PFSK-1 (cell line): ENCODE measurements at regions not wholly inside any gene's neighbourhood (a gene's known extent, or its start where the extent isn't known, plus 50 kb on each side); places are given as distances from the start of the nearest gene placed in this dataset.

ENCODE experiments used
- FOXP2 ChIP-seq: optimal IDR thresholded peaks from 2 replicates; pipeline ENCODE3; 2011; ENCODE audit warnings: borderline replicate concordance, control low read depth, inconsistent platforms; ENCODE audit not compliant: insufficient read depth; ENCODE audit errors: extremely low read length, extremely low read depth
- POLR2AphosphoS5 ChIP-seq: IDR thresholded peaks from 2 replicates; pipeline ENCODE4 v1.6.1; 2012; ENCODE audit warnings: low read depth, mild to moderate bottlenecking, control low read depth, low read length, moderate library complexity
- REST ChIP-seq, 2 experiments: IDR thresholded peaks; 2 replicates each; pipeline versions ENCODE4 v1.6.1 to v1.8.0; 2011 to 2012; ENCODE audit warnings: low read depth in 2 of 2, low read length in 2 of 2, control low read depth in 1 of 2, inconsistent platforms in 1 of 2, mild to moderate bottlenecking in 1 of 2, moderate library complexity in 1 of 2; ENCODE audit not compliant: insufficient read depth in 1 of 2
- SIN3A ChIP-seq: IDR thresholded peaks from 2 replicates; pipeline ENCODE4 v1.6.1; 2012; ENCODE audit warnings: mild to moderate bottlenecking, low read length, moderate library complexity, borderline replicate concordance; ENCODE audit not compliant: insufficient read depth
- TAF1 ChIP-seq: IDR thresholded peaks from 2 replicates; pipeline ENCODE4 v1.6.1; 2012; ENCODE audit warnings: low read length, control low read depth, borderline replicate concordance; ENCODE audit not compliant: insufficient read depth

GRCh38 chr7:106466867-106467266, 182.1 kb upstream of the NAMPT start:
- TF ChIP-seq SIN3A (no peak), TAF1 (no peak), POLR2AphosphoS5 (no peak), FOXP2 (no peak), REST (IDR thresholded peaks at IDR 0.05; ENCODE audit: insufficient read depth in 1 of 2, low read depth in 2 of 2, low read length in 2 of 2) (no peak)

- TF ChIP-seq POLR2AphosphoS5 (no peak), REST (IDR thresholded peaks at IDR 0.05; ENCODE audit: insufficient read depth in 1 of 2, low read depth in 2 of 2, low read length in 2 of 2) (no peak), SIN3A (no peak), FOXP2 (no peak), TAF1 (no peak)
These were observed 181.1 kb upstream of the NAMPT start for GRCh38 chr7:106465704-106466468.

GRCh38 chr7:106464651-106465050, 179.9 kb upstream of the NAMPT start:
- TF ChIP-seq FOXP2 (no peak), REST (IDR thresholded peaks at IDR 0.05; ENCODE audit: insufficient read depth in 1 of 2, low read depth in 2 of 2, low read length in 2 of 2) (no peak), SIN3A (no peak), POLR2AphosphoS5 (no peak), TAF1 (no peak)

- no peak for TF ChIP-seq POLR2AphosphoS5
- TF ChIP-seq FOXP2, result no peak
- no peak for TF ChIP-seq REST (IDR thresholded peaks at IDR 0.05; ENCODE audit: insufficient read depth in 1 of 2, low read depth in 2 of 2, low read length in 2 of 2)
- no peak for TF ChIP-seq TAF1
- no peak for TF ChIP-seq SIN3A
These were observed 179.2 kb upstream of the NAMPT start for GRCh38 chr7:106463851-106464611.
